HEK293 (cell line): ENCODE measurements at regions not wholly inside any gene's neighbourhood (a gene's known extent, or its start where the extent isn't known, plus 50 kb on each side); places are given as distances from the start of the nearest gene placed in this dataset.
A peak's percentile ranks its signal among the peaks of the same experiment; 100 is the strongest.

ENCODE experiments used
- CTCF ChIA-PET: fragments of 350-600 bp; formaldehyde crosslinking; extraction: SDS; loops from one replicate; lab custom pipeline; 2021; ENCODE audit warnings: antibody characterized with exemption; lab: Yijun Ruan, JAX
- POLR2A ChIA-PET: fragments of 300-600 bp; formaldehyde crosslinking; extraction: SDS; loops from one replicate; lab custom pipeline; 2020; ENCODE audit warnings: antibody characterized with exemption, inconsistent platforms; lab: Yijun Ruan, JAX
- H3K27ac ChIP-seq: fragments of 200-500 bp; sonication (Bioruptor generic); 2 replicates; pipeline ENCODE4 v1.5.1; 2014; ENCODE audit warnings: low read depth, low read length, control low read depth, inconsistent platforms; ENCODE audit errors: extremely low read depth
- H3K36me3 ChIP-seq, 2 experiments: fragments of 200-500 bp in 1 of 2; sonication (Bioruptor generic) in 1 of 2; 1 replicate in 1 of 2; 2 replicates in 1 of 2; pipeline ENCODE4 v1.5.1; 2014 to 2017; ENCODE audit warnings: inconsistent platforms in 2 of 2, low read length in 2 of 2; ENCODE audit not compliant: control insufficient read depth in 2 of 2, insufficient read depth in 1 of 2
- H3K4me1 ChIP-seq: fragments of 200-500 bp; sonication (Bioruptor generic); 2 replicates; pipeline ENCODE4 v1.5.1; 2014; ENCODE audit warnings: mild to moderate bottlenecking, low read length, inconsistent platforms; ENCODE audit not compliant: control insufficient read depth, insufficient read depth
- H3K4me3 ChIP-seq: 2 replicates; pipeline ENCODE4 v1.5.1; 2011; ENCODE audit warnings: low read depth, mild to moderate bottlenecking, control low read depth, low read length, moderate library complexity
- H3K9me3 ChIP-seq: fragments of 200-500 bp; sonication (Bioruptor generic); 2 replicates; pipeline ENCODE4 v1.5.1; 2014; ENCODE audit warnings: low read depth, low read length, inconsistent platforms; ENCODE audit not compliant: control insufficient read depth, insufficient read depth
- BCL11A ChIP-seq: fragments of 450-650 bp; formaldehyde crosslinking; IDR thresholded peaks from 2 replicates; pipeline ENCODE4 v1.5.1; 2016; ENCODE audit warnings: low read depth, missing biosample characterization, missing genetic modification characterization
- FEZF1 ChIP-seq: fragments of 450-650 bp; formaldehyde crosslinking; IDR thresholded peaks from 2 replicates; pipeline ENCODE4 v1.5.1; 2016; ENCODE audit warnings: missing biosample characterization, missing genetic modification characterization
- GLI2 ChIP-seq: fragments of 450-650 bp; formaldehyde crosslinking; IDR thresholded peaks from 2 replicates; pipeline ENCODE4; 2017; ENCODE audit warnings: missing biosample characterization, missing genetic modification characterization, low read depth, borderline replicate concordance
- GLIS1 ChIP-seq: fragments of 450-650 bp; formaldehyde crosslinking; IDR thresholded peaks from 2 replicates; pipeline ENCODE4 v1.5.1; 2016; ENCODE audit warnings: missing biosample characterization, missing genetic modification characterization
- KLF1 ChIP-seq: fragments of 450-650 bp; formaldehyde crosslinking; IDR thresholded peaks from 2 replicates; pipeline ENCODE4 v1.5.1; 2016; ENCODE audit warnings: missing biosample characterization, missing genetic modification characterization
- KLF9 ChIP-seq: fragments of 450-650 bp; formaldehyde crosslinking; IDR thresholded peaks from 2 replicates; pipeline ENCODE4 v1.5.1; 2016; ENCODE audit warnings: missing biosample characterization, missing genetic modification characterization, low read depth
- MYNN ChIP-seq: fragments of 450-650 bp; formaldehyde crosslinking; IDR thresholded peaks from 2 replicates; pipeline ENCODE4 v1.5.1; 2016; ENCODE audit warnings: missing biosample characterization, missing genetic modification characterization, borderline replicate concordance
- SCRT1 ChIP-seq: fragments of 450-650 bp; formaldehyde crosslinking; IDR thresholded peaks from 2 replicates; pipeline ENCODE4 v1.5.1; 2016; ENCODE audit warnings: missing biosample characterization, missing genetic modification characterization, borderline replicate concordance
- YY2 ChIP-seq: fragments of 450-650 bp; formaldehyde crosslinking; IDR thresholded peaks from 2 replicates; pipeline ENCODE4 v1.5.1; 2016; ENCODE audit warnings: missing biosample characterization, missing genetic modification characterization
- ZBTB1 ChIP-seq: fragments of 450-650 bp; formaldehyde crosslinking; IDR thresholded peaks from 2 replicates; pipeline ENCODE4 v1.5.1; 2016; ENCODE audit warnings: missing biosample characterization, missing genetic modification characterization
- ZFP3 ChIP-seq: fragments of 450-650 bp; formaldehyde crosslinking; IDR thresholded peaks from 2 replicates; pipeline ENCODE4 v1.5.1; 2016; ENCODE audit warnings: low read depth, missing biosample characterization, missing genetic modification characterization
- ZIC2 ChIP-seq: fragments of 450-650 bp; formaldehyde crosslinking; IDR thresholded peaks from 2 replicates; pipeline ENCODE4 v1.5.1; 2016; ENCODE audit warnings: missing biosample characterization, missing genetic modification characterization
- ZNF266 ChIP-seq: fragments of 450-650 bp; formaldehyde crosslinking; IDR thresholded peaks from 2 replicates; pipeline ENCODE4 v1.5.1; 2016; ENCODE audit warnings: missing biosample characterization, missing genetic modification characterization, low read depth
- ZNF274 ChIP-seq, 2 experiments: fragments of 200-500 bp in 1 of 2; fragments of 450-650 bp in 1 of 2; sonication (Bioruptor generic) in 1 of 2; formaldehyde crosslinking in 1 of 2; IDR thresholded peaks; 2 replicates each; pipeline versions ENCODE4 v1.5.1 to v1.6.1; 2014 to 2016; ENCODE audit warnings: borderline replicate concordance in 1 of 2, inconsistent platforms in 1 of 2, low read length in 1 of 2, missing biosample characterization in 1 of 2, missing genetic modification characterization in 1 of 2
- ZNF473 ChIP-seq: fragments of 450-650 bp; formaldehyde crosslinking; IDR thresholded peaks from 2 replicates; pipeline ENCODE4 v1.5.1; 2017; ENCODE audit warnings: missing biosample characterization, missing genetic modification characterization
- ZNF610 ChIP-seq: fragments of 450-650 bp; formaldehyde crosslinking; IDR thresholded peaks from 2 replicates; pipeline ENCODE4 v1.5.1; 2016; ENCODE audit warnings: missing biosample characterization, missing genetic modification characterization, borderline replicate concordance
- TF ChIP-seq, protein P1 (sequence below): fragments of 450-650 bp; formaldehyde crosslinking; IDR thresholded peaks from 2 replicates; pipeline ENCODE4 v1.5.1; 2016; ENCODE audit warnings: missing biosample characterization, missing genetic modification characterization
- TF ChIP-seq, protein P2 (sequence below): fragments of 450-650 bp; formaldehyde crosslinking; IDR thresholded peaks from 2 replicates; pipeline ENCODE4 v1.5.1; 2016; ENCODE audit warnings: missing biosample characterization, missing genetic modification characterization
- TF ChIP-seq, protein P3 (sequence below): fragments of 450-650 bp; formaldehyde crosslinking; IDR thresholded peaks from 2 replicates; pipeline ENCODE4 v1.5.1; 2016; ENCODE audit warnings: missing biosample characterization, missing genetic modification characterization
- TF ChIP-seq, protein P4 (sequence below): fragments of 450-650 bp; formaldehyde crosslinking; IDR thresholded peaks from 2 replicates; pipeline ENCODE4 v1.5.1; 2017; ENCODE audit warnings: missing biosample characterization, missing genetic modification characterization

DNA sequence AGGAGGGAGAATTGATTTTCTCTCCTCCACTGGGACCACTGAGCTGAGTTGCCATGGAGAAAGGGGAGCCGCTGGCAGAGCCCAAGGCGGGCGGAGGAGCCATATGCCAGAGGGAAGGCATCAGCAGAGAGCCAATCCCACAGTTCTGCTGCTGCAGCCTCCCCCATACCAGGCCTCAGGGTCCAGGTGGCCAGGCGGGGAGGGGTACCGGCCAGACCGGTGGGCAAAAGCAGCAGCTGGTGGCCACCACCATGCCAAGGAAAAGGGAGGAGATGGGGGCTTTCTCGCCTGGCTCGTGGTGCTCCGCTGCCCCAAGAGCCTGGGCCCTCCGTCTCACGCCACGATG is 72.8 kb downstream of the PITPNM2 start:
- H3K9me3 ChIP-seq = no peaks in the 10 kb centered on the region
- TF ChIP-seq, protein P1, sequence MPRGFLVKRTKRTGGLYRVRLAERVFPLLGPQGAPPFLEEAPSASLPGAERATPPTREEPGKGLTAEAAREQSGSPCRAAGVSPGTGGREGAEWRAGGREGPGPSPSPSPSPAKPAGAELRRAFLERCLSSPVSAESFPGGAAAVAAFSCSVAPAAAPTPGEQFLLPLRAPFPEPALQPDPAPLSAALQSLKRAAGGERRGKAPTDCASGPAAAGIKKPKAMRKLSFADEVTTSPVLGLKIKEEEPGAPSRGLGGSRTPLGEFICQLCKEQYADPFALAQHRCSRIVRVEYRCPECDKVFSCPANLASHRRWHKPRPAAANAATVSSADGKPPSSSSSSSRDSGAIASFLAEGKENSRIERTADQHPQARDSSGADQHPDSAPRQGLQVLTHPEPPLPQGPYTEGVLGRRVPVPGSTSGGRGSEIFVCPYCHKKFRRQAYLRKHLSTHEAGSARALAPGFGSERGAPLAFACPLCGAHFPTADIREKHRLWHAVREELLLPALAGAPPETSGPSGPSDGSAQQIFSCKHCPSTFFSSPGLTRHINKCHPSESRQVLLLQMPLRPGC (tag by site-specific recombination) = no peak
- TF ChIP-seq BCL11A = no peak
- TF ChIP-seq, all 188 proteins: peak for 0
- Histone ChIP-seq H3K27ac (no peak overlapping the region), H3K4me3 (no peak overlapping the region), H3K36me3 (no peaks in the 10 kb centered on the region), H3K4me1 (peaks cover 12% of the 10 kb centered on the region)
- ChIA-PET POLR2A (interaction anchor here (0.6 kb wide), 1 partner anchor 11 kb away, joined by 5 read pairs; no protein-coding TSS in a partner anchor), CTCF (interaction anchor here (1.4 kb wide), 1 partner anchor 35 kb away, joined by 3 read pairs; no protein-coding TSS in a partner anchor)

DNA sequence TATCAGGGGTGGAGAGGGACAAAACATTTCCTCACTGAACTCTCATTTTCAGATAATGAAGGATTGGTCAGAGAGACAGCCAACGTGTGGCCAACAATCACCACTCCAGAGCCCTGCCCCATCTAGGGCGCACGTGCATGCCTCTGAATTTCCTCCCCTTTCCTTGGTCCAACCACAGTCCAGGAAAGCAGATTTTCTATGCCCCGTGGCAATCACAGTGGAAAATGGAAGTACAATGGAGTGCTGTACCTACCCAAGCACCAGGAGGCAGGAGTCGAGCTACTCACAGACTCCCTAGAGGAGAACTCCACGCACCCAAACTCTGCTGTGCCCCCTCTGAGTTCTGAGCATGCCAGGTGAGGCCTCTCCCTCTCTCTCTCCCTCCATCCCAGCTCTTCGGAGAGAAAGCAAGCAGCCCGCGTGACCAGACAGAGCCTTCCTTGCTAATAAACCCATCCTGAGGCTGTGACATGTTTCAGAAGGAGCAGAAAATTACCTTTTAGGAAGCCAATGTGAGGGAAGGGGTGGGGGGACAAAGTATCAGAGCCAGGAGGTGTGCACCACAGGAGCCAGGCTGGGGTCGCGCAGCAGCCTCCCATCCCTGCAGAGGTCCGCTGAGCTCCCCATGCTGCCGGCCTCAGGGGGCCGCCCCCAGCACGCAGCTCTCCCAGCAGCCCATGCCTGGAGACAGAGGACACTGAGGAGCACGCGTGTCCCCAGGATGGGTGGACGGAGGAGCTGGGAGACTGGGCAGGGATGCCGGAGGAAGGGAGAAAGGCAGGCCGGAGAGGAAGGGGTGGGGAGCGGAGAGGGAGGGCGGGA is 73.4 kb downstream of the PITPNM2 start:
- no peak overlapping the region for H3K4me3 ChIP-seq
- H3K4me1 ChIP-seq = peaks cover 12% of the 10 kb centered on the region
- POLR2A ChIA-PET = interaction anchor here (0.6 kb wide), 1 partner anchor 11 kb away, joined by 5 read pairs; no protein-coding TSS in a partner anchor
- TF ChIP-seq GLIS1 (tag by site-specific recombination) = peak; percentile 61
- no peak for TF ChIP-seq MYNN (tag by site-specific recombination)
- peak; percentile 81 for TF ChIP-seq ZIC2
- no peaks in the 10 kb centered on the region for H3K9me3 ChIP-seq
- CTCF ChIA-PET = interaction anchor here (1.1 to 1.4 kb wide), 2 partner anchors 23 to 34 kb away, joined by 3 read pairs; no protein-coding TSS in a partner anchor
- no peak overlapping the region for H3K27ac ChIP-seq
- H3K36me3 ChIP-seq = no peaks in the 10 kb centered on the region

DNA sequence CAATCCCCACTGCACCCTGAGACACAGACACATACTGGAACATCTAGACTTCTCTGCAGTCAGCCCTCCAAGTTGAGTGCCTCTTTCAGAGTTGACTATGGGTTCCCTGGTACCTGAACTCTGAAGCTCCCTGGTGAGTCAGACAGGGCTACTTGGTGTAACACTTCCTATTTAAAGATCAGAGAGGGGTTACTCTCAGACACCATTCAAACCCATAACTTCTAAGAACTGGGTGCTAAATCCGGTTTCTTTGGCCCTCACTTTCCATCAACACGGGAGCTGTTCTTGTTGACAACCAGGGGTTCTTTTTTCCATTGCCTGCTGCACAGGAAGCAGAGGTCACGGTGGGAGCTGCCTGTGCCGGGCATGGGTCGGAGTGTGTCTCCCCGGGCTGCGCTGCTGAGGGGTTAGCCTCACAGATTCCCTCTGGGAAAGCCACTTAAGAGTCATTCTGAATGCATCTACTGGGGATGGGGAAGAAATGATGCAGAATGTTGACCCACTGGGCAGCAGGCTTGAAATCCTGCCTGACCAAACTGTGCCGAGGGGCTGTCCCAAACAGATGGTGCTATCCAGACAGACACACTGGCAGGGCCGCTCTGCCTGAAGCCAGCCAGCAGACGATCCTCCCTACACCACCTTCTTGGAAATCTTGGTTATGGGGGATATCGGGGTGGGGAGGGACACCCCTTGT is 74.1 kb downstream of the PITPNM2 start:
- TF ChIP-seq, protein P2, sequence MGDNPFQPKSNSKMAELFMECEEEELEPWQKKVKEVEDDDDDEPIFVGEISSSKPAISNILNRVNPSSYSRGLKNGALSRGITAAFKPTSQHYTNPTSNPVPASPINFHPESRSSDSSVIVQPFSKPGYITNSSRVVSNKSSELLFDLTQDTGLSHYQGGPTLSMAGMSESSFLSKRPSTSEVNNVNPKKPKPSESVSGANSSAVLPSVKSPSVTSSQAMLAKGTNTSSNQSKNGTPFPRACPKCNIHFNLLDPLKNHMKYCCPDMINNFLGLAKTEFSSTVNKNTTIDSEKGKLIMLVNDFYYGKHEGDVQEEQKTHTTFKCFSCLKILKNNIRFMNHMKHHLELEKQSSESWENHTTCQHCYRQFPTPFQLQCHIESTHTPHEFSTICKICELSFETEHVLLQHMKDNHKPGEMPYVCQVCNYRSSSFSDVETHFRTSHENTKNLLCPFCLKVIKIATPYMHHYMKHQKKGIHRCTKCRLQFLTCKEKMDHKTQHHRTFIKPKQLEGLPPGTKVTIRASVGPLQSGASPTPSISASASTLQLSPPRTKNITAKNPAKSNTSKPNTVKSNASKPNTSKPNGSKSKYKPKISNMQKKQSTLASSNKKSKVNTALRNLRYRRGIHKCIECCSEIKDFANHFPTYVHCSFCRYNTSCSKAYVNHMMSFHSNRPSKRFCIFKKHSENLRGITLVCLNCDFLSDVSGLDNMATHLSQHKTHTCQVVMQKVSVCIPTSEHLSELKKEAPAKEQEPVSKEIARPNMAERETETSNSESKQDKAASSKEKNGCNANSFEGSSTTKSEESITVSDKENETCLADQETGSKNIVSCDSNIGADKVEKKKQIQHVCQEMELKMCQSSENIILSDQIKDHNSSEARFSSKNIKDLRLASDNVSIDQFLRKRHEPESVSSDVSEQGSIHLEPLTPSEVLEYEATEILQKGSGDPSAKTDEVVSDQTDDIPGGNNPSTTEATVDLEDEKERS (tag by site-specific recombination) = no peak
- TF ChIP-seq ZNF274 (IDR thresholded peaks at IDR 0.05; ENCODE audit: low read length) (no peak), ZNF274 (tag by site-specific recombination; IDR thresholded peaks at IDR 0.05; ENCODE audit: borderline replicate concordance) (no peak), FEZF1 (tag by site-specific recombination) (no peak), GLI2 (tag by site-specific recombination) (no peak), ZBTB1 (tag by site-specific recombination) (no peak), SCRT1 (no peak), ZNF610 (tag by site-specific recombination) (no peak), KLF9 (no peak), YY2 (tag by site-specific recombination) (no peak), ZFP3 (tag by site-specific recombination) (no peak), KLF1 (tag by site-specific recombination) (no peak), ZNF473 (tag by site-specific recombination) (no peak), ZNF266 (tag by site-specific recombination) (no peak)
- TF ChIP-seq, protein P3, sequence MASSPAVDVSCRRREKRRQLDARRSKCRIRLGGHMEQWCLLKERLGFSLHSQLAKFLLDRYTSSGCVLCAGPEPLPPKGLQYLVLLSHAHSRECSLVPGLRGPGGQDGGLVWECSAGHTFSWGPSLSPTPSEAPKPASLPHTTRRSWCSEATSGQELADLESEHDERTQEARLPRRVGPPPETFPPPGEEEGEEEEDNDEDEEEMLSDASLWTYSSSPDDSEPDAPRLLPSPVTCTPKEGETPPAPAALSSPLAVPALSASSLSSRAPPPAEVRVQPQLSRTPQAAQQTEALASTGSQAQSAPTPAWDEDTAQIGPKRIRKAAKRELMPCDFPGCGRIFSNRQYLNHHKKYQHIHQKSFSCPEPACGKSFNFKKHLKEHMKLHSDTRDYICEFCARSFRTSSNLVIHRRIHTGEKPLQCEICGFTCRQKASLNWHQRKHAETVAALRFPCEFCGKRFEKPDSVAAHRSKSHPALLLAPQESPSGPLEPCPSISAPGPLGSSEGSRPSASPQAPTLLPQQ = no peak
- TF ChIP-seq, protein P4, sequence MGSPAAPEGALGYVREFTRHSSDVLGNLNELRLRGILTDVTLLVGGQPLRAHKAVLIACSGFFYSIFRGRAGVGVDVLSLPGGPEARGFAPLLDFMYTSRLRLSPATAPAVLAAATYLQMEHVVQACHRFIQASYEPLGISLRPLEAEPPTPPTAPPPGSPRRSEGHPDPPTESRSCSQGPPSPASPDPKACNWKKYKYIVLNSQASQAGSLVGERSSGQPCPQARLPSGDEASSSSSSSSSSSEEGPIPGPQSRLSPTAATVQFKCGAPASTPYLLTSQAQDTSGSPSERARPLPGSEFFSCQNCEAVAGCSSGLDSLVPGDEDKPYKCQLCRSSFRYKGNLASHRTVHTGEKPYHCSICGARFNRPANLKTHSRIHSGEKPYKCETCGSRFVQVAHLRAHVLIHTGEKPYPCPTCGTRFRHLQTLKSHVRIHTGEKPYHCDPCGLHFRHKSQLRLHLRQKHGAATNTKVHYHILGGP = no peak
- no peak overlapping the region for H3K4me3 ChIP-seq
- H3K4me1 ChIP-seq = peaks cover 12% of the 10 kb centered on the region
- POLR2A ChIA-PET = no interaction called here
- H3K9me3 ChIP-seq = no peaks in the 10 kb centered on the region
- H3K36me3 ChIP-seq = no peaks in the 10 kb centered on the region
- H3K27ac ChIP-seq = no peak overlapping the region
- CTCF ChIA-PET = interaction anchor here (1.1 kb wide), 1 partner anchor 22 kb away, joined by 3 read pairs; no protein-coding TSS in a partner anchor
